Stimulated activated CD4-positive, alpha-beta T cell treated with anti-CD3 and anti-CD28 coated beads, Interleukin-15, amount 100 ng/mL, for 1 hour (primary cell): ENCODE measurements at regions not wholly inside any gene's neighbourhood (a gene's known extent, or its start where the extent isn't known, plus 50 kb on each side); places are given as distances from the start of the nearest gene placed in this dataset.

Source experiments
- DNase-seq, 2 donors: peaks; one replicate each; pipeline ENCODE4 v3.0.0-alpha.2; 2020; ENCODE audit warnings: low read depth in 1 of 2, low spot score in 1 of 2

DNA sequence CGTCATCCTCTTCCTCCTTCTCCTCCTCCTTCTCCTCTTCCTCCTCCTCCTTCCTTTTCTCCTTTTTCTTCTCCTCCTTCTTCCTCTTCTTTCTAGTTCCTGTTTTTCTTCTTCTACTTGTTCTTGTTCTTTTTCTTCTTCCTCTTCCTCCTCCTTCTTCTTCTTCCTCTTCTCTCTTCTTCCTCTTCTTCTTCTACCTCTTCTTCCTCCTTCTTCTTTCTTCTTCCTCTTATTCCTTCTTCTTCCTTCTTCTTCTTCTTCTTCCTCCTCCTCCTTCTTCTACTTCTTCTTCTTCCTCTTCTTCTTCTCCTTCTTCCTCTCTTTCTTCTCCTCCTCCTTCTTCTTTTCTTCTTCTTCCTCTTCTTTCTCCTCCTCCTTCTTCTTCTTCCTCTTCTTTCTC is 310.2 kb upstream of the LMCD1 start:
- no peak for DNase-seq

DNA sequence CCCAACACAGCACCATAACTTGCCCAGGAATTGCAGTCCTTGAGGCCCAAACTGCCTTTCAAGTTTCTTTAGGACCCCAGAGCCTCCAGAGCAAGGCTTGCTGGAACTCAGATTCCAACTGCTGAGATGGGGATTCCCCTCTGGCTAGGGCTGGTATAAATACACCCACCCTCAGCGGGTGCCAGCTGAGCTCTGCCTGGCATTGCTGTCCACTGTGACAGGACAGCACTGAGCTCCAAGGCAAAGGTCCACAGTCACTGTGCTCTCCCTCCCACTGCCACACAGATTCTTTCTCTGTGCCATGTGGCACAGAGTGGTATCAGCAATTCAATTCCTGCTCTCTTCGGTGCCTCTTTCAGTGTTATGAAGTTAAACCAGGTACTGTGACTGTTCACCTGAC is 304.2 kb upstream of the LMCD1 start:
- no peak for DNase-seq

DNA sequence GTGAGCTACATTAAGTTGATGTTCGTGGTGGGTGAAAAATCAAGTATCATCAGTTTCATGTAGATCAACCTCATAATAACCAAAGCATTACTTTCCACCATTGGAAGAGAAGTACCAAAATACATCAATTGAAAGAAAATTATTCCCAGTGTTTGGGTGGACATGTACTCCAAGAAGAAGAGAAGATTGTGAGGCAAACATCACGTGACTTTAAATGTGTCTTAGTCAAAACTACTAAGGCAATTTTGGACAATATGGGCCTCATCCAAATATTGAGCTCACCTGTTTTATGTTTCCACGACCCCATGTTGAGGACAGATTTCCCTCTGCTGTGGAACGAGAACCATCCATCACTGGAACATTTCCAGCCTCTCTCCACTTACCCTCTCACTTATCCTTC is 303.0 kb upstream of the LMCD1 start:
- DNase-seq, result no peak

DNA sequence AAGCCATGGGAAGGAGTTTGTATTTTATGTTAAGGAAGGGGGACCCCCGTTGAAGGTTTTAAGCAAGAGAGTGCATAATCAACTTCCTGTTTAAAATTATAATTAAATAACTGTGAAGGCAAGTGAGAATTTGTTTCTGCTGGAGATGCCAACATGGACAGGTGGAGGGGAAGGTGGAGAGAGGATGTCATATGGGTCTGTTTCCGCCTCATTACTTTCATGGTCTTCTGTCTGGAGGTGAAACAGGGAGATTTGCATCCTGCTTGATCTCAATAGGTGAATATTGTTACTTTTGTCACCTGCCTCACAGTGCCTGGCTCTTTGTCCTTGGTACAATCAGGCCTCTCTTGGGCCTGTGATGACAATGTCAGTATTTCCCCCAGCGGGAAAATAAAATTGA is 300.6 kb upstream of the LMCD1 start:
- no peak for DNase-seq

DNA sequence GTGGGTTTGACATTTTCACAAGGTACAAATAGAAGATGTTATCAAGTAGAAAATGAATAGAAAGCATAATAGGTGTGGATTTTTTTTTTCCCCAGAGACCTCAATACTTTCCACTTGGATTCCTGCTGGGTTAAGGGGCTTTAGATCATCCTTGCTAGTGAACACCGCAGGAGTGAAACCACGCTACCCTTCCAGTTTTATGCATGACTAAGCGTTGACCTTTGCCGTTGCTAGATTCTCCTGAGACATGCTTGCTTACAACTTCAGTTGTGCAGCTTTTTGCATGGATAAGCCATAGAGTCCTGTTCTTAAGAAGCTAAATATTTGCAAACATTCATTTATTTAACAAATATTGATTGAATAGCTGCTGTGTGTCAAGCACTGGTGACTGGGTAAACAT is 299.7 kb upstream of the LMCD1 start:
- DNase-seq, result no peak

DNA sequence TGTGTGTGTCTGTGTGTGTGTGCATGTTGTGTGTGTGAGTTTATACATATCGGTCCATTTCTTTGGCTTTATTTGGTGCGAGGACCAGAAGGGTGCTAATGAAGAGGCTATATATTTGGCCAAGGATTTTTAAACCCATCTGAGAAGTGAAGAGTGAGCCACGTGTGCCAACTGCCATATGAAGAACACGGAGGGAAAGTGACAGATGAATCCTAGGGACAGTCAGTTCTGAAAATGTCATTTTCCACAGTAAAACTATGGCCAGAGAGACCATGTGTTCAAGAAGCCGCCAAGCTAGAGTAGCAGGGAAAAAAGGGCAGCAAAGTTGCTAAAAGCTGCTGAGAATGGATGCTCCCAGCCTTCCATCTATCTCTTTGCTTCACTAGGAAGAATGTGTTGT is 297.3 kb upstream of the LMCD1 start:
- DNase-seq, result no peak

DNA sequence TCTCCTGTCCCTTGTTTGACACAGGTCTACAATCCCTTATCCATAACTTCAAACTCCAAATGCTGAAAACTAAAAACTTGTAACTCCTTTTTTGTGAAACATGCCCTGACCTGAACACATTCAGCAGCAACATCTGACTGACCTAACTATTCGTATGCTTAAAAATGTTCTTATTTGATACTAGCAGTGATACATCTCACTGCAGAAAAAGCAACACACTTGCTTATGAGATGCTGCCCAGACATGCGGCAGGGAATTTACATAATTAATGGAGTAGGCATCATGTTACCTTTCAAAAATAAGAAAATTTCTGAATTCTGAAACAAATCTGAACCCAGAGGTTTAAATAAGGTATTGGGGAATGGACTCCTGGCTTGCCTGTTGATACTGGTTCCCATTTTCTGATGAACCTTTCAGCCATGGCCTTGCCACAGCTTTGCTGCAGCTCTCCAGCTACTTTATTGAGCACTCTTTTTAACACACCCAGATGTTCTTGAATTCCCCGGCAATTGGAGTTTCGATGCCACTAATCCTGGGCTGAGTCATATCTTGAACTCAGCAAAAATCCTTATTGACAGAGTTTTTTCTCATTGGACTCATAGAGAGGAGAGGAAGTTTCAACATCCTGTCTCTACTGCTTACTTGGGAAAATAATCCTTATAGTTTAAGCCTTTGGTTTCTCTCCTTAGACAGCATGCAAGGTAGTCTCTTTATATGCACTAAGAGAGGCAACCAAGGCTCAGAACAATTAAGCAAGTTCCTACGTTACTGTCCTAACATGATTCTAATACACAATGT is 296.6 kb upstream of the LMCD1 start:
- DNase-seq, result no peak

DNA sequence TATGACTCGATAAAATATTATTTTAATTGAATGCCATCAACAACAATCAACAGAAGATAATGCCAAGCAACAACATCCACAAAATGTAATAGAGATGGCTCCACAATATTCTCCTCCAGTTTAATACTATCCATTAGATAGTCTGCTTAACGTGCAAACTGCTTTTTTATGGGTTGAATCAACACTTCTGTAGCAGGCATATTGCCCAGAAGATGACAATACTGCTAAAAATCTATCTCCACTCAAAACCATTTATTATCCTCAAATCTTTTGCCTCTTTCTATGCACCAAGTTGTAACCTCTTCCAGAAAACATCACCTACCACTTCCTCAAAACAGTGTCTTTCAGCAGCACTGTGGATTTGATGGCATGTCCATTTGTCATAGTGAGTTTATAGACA is 295.7 kb upstream of the LMCD1 start:
- no peak for DNase-seq

DNA sequence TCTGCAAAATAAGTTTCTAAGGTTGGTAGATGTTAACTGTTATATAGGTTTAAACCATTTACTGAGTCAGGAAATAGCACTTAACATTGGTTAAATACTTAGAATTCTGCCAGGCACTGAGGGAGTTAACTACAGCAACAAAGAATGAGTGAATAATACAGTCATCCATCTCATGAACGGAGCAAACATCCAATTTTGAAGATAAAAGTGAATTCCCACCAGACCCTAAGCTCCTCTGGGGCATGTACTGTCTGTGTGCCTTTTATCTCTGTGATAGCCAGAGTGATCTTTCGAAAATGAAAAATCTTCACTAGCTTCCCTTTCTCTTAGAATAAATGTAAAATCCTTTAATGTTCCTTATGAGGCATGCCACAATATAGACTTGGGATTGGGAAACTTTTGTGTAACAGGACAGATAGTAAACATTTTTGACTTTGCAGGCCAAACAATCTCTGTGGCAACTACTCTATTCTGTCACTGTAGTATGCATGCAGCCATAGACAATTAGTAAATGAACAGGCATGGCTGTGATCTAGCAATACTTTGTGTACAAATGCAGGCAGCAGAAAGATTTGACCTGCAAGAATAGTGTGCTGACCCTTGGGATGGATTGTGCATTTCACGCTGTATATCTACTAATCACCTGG is 294.5 kb upstream of the LMCD1 start:
- DNase-seq, result no peak

DNA sequence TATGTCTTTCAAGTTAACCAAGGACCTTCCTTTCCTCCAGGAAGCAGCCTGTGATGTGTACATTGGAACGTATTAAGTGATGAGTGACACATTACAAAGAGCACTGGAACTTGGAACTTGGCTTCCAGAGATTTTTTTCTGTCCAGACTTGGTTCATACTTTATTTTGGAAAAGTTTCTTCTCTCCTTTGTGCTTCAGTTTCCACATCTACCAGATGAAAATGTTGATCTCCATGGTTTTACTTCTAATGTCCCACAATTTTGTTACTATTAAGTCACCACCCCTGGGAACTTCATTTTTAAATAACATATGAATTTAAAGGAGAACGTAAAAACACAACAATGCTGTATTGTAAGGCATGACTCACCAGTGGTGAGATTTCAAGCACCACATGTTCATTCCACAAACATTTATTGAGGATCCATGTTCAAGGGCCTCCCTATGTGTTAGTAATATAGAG is 290.7 kb upstream of the LMCD1 start:
- DNase-seq, result no peak

DNA sequence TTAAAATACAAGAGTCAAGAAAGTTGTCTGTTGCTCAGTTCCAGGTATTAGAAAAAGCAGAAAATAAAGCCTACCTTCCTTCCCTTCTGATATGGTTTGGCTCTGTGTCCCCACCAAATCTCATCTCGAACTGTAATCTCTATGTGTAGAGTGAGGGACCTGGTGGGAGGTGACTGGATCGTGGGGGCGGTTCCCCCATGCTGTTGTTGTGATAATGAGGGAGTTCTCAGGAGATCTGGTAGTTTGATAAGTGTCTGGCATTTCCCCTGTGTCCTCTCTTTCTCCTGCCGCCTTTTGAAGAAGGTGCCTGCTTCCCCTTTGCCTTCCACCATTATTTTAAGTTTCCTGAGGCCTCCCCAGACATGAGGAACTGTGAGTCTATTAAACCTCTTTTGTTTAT is 288.8 kb upstream of the LMCD1 start:
- no peak for DNase-seq

DNA sequence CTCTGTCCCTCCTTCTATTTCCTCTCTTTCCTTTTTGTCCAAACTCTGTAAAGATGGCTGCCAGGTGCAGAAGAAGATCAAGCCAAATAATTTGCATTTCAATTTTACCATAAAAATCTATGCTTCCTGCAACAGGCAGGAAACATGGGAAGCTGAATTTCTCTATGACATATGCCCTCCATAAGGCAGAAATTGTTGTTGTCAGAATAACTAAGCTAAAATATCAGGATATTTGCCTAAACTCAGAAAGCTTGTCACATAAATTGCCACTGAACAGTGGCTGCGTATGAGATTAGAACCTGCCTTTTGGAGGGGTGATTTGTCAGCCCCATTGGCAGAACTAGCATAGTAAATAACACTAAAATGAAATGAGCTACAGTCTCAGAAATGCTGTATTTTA is 288.3 kb upstream of the LMCD1 start:
- no peak for DNase-seq

DNA sequence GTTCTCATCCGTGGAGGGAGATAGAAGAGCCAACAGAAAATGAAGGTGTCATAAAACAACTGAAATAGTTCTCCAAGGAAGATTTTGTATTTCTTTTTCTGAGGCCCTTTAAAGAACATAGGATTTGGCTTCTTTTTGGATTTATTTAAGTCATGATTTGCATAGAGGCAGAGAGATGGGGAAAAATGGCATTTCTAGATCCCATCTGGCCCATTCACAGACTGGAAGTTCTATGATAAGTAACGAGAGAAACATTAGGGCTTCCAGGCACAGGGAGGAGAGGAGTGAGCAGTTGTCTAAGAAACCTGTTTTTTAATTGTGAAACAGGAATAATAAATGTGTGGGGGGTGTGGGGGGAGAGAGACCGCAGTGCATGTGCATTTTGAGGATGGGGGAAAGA is 285.8 kb upstream of the LMCD1 start:
- DNase-seq, result no peak

DNA sequence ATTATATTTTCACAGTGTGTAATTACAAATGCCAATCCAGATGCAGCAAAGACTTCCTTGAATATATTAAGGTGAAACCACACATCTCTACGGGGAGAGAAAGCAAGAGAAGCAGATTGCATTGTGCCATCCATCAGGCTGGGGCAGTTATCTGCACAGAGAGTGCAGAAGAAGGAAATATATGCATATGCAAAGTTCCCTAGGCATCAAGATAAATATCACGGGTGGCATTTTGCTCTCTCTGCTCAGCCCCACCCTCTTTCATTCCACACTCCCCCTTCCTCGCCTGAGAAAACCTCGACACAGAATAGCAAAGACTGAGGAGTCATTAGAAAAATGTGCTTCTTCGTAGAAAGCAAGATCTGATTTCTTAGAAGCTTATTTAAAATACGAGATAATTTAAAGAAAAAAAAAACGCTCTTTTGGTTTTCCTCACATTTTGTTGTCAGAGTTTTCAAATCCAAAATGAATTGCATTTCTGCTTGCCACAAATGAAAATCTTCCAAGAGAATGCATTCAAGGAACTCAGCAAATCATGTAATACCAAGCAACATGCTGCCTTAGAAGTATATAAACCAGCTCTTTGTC is 283.2 kb upstream of the LMCD1 start:
- DNase-seq, result no peak

DNA sequence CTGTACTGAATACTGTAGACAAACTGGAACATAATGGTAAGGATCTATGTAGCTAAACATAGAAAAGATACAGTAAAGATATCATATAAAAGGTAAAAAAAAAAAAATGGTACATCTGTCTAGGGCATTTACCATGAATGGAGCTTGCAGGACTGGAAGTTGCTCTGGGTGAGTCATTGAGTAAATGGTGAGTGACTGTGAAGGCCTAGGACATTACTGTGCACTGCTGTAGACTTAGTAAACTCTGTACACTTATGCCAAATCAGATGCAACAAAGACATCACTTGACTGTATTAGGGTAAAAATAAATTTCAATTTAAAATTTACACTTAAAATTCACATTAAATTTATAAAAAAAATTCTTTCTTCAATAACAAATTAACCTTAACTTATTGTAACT is 281.3 kb upstream of the LMCD1 start:
- DNase-seq, result no peak

DNA sequence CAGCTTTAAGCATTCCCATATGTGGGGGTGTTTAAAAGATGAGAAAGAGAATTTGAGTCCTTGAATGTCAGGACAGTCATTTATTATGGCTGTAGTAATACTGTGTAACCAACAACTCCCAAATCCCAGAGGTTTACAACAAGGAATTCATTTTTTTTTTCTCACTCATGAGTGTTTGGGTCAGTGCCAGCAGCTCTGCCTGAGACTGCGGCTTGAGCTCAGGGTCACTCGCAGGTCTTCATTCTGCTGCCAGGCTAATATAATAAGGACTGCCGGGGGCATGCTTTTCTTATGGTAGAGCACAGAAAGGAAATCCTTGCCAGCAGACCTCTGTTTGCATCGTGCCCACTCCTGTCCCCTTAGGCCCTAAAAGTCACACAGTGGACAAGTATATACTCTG is 277.9 kb upstream of the LMCD1 start:
- DNase-seq, result no peak

DNA sequence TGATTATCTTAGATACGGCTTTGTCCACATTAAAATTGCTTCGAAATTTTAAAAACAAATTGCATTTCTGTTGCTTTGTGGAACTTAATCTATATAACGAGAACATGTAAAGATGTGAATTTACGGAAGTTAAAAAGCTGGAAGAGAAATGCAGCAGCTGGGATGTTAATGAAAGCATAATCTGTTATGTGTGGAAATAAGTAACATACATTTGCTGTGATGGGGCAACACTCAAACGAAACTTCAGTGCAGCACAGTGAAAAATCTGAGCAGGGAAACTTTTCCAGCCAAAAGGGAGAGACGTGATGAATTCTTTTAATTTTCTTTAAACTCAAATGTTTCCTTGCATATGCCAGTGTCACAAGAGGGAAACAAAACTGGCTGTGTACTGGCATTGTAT is 276.7 kb upstream of the LMCD1 start:
- no peak for DNase-seq

DNA sequence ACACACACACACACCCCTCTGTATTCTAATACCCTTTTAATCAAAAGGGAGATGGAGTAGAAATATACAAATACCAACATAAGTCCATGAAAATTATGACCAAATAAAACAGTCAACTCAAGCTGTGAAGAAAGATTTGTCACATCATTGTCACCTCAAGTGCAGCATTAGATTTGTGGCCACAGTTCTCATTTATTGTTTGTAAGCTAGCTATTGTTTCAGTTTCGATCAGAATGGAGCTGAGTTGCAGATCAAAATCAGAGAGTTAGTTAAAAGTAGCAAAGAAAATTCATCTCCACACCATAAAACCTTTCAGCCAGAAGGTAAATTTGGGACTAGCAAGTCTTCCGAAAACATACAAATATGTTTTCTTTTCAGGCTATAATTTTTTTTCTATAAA is 267.7 kb upstream of the LMCD1 start:
- no peak for DNase-seq

DNA sequence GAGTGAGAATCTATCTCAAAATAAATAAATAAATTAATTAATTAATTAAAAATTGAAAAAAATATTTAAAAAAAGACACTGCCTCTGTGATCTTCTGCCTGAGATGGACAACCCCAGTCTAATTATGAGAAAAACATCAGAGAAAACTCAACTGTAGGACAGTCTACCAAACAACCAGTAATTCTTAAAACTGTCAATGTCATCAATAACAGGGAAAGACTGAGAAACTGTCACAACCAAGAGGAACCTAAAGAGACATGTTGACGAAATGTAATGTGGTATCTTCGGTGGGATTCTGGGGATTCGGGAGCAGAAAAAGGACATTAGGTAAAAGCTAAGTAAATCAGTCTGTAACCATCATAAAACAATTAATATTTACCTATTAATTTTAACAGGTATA is 265.4 kb upstream of the LMCD1 start:
- DNase-seq, result no peak

DNA sequence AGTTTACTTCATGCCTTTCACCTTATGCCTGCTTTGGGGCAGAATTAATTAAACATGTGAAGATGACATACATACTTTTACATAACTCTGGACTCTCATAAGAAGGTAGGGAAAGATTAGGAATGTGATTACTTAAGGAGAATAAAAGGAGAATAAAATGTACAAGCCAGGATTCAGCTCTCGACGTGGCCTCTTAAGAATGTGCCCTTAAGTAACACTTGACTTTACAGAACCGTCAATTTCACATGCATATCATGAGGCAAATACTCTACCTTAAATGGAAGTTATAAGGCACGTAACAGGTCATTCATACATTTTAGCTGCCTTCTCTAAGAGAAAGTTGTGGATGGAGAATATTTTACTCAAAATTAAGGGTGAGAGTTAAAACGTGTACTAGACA is 263.7 kb upstream of the LMCD1 start:
- DNase-seq, result no peak

DNA sequence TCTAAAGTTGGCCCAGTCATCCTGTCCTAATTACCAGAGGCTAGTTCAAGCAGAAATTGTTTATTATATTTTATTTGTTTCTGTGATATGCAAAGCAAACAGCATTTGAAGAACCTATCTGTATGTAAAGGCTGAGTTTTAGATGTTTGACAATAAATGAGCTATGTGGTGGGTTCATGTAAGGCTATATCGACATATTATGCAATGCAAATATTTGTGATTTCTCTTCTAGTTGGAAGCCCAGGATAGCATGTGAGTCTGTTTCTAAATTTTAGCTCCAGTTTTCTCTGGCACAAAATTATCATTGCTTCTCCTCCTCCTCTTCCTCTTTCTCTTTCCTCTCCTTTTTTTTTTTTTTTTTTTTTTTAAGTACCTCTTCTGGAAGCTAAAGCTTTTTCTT is 263.2 kb upstream of the LMCD1 start:
- DNase-seq, result no peak

DNA sequence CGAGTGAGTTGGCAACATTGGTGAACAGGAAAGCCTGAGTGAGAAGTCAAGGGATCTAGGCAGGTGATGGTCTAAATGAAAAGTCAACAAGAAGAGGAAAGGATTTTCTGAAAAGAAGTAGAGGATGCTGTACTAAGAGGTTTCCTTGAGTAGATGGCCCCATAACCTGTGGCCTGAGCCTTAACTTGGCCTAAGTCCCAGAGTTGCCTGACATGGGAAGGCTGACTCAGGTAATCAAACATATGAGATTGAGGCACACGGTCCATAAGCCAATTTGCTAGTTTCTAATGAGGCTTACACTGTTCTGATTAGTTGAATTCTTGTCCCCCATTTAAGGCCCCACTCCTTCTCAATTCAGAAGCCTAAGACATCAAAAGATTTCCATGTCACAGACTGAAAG is 262.5 kb upstream of the LMCD1 start:
- no peak for DNase-seq
